ENCODE measurements at regions not wholly inside any gene's neighbourhood (a gene's known extent, or its start where the extent isn't known, plus 50 kb on each side); places are given as distances from the start of the nearest gene placed in this dataset.

DNA sequence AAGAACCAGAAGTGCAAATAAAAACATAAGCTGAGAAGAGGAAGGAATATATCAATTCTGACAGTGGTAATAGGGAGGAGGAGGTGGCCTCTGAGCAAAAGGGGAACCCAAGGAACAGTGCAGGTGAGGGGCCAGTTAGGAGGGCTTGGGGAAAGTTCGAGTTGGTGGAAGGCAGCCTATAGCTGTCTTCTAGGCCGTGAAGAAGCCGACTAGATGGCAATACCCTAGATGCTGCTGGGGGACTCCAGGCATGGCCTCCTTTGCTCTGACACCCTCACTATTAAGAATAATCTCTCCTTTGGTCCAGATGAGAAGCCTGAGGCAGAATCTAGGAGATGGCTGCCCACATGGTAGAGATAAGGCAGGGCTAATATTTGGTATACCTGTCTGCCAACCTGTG, 351.1 kb upstream of the PLXNA2 start:
- no peak for DNase-seq (ENCODE audit: low spot score)

DNA sequence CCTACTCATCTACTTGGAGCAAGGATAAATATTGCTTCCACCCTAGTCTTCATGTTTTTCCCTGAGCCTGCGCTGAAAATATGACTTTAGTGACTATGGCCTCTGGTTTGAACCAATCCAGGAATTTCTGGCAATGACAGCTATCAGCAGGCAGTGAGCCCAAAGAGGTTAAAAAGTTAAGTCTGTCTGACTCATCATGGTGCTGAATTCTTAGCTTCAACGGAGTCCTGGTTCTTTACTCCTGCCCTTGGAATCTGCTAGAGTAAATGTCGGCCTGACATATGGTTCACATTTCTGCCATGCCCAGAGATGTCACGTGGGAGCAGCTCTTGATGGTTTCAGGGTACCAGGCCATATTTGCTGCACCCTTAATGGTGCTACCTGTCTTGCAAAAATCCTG, 351.6 kb upstream of the PLXNA2 start:
- DNase-seq (ENCODE audit: low spot score), result no peak

DNA sequence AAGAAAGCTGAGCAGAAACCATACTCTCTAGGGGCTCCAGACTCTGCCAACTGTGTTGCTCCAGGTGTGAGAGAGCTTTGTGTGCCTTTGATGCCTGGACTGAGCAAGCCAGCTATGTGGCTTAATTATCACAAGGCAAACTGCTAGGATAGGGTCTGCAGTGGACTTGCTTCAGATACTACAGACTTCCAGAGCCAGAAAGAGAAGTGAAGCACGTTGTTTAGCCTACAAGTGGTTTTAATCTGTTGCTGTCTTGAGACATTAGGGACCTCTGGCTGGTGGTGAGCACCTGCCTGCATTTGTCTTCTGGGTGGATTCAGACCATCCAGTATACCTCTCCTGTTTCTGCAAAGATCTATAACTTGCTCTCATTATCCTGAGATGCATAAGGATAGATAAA, 353.4 kb upstream of the PLXNA2 start:
- no peak for DNase-seq (ENCODE audit: low spot score)

DNA sequence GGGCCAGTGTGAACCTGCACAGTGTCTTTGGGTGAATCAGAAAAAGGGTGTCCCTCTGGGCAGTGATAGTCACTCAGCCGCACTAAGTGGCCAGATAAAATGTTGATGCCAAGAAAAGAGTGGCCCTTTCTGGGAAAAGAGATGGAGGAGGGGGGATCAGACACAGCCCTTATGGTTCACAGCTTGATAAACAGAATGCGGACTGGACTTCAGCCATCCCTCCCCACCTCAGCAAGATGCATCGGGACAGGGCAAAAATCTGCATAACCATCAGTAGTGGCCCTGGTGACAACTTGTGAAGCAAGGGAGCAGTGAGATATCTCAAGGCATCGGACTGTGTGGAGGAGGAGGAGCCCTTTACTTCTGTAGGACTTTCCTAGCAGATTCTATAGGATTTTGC, 353.8 kb upstream of the PLXNA2 start:
- no peak for DNase-seq (ENCODE audit: low spot score)

DNA sequence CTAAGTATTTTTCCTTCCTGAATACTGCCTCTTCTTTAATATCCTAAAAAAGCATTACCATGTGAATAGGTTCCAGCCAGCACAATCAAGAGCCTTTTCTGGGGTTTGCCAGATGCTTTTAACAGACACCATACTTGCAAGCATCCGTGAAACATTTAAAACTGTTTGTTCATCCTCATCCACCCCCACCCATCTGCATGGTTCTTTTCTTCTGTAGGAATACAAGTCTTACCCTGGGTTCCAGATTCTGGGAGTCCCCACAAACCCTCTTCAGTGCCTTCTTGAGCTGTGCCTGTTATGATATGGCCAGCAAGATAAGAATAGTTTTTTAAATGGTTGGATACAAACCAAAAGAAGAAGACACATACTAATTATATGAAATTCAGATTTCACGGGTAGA, 354.9 kb upstream of the PLXNA2 start:
- no peak for DNase-seq (ENCODE audit: low spot score)

DNA sequence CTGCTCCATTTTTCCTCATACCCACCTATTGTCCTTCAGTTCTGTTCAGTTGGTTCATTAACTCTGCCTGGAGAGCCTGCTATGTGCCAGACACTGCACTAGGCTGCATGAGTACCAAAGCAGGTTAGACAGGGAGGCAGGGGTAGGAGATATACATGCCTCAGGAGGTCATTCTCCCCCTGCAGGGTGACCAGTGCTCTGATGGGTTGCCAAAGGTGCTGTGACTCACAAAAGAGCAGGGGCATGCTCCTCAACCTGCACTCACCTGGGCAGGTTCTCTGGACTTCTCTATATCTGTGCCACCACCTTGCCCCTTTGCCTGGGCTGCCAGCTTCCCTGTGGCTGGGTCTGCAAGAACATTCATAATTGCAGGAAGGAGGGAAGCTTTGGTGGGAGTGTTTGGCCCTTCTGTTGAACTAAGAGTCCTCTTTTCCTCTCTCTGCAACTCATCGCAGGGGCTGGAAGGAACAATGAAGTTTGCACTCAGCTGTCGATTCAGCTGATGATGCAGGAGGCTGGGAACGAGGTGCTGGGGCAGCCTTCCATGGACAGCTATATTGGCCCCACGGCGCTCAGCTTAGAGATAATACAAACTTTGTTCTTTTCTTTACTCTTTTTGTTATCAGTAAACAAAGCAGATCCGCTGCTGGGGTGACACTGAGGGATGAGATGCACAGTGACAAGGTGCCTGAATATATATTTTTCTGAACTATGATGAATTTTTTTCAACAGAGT, 356.4 kb upstream of the PLXNA2 start:
- no peak for DNase-seq (ENCODE audit: low spot score)

DNA sequence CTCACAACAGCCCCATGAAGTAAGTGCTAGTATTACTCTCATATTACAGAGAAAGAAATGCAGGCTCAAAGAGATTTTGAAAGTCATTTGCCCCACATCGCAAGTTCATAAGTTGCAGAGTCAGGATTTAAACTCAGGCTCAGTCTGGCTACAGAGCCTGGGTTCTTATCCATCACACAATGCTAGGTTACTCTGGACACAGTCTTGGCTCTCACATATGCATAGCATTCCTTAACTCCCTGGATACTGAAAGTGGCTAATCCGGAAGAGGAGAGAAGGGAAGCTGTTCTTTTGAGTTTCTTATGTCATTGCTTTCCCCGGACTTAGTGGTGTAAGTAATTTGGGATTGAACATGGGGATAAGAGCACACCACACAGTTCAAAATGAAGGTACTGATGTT, 357.4 kb upstream of the PLXNA2 start:
- DNase-seq (ENCODE audit: low spot score), result no peak

DNA sequence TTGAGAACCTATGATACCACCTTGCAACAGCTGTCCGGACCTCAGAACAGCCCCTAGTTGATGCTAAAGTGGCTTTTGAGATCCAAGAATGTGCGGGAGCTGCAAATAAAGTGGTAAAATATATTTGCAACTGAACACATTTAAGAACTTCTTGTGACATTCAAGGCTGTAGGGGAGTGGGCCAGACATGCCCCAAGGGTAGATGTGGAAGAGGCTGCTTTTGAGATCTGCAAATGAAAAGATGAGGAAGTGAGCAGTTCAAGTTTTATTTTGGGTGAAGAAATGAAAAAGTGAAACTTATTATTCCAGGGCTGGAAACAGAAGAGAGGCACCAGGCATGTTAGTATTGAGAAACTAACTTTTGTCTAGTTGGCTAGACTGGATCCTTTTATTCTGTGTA, 359.5 kb upstream of the PLXNA2 start:
- no peak for DNase-seq (ENCODE audit: low spot score)

DNA sequence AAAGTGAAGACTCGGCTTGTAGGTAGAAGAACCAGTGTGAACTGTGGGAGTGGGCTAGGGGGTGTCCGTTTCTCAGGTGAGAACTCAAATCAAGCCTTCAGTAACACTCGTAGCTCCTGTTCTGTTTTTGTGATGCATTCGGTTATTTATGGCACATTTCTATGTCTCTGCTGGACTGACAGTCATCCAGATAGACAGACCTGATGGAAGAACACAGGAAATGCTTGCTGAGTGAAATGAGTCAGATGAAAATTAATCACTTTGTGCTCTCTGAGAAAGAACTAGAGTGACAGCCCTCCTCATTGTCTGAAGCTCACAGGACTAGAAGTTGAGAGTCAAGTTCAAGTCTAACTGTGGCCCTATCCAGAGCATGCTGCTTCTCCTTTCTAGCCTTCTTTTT, 360.1 kb upstream of the PLXNA2 start:
- peak; percentile 70 for DNase-seq (ENCODE audit: low spot score)

DNA sequence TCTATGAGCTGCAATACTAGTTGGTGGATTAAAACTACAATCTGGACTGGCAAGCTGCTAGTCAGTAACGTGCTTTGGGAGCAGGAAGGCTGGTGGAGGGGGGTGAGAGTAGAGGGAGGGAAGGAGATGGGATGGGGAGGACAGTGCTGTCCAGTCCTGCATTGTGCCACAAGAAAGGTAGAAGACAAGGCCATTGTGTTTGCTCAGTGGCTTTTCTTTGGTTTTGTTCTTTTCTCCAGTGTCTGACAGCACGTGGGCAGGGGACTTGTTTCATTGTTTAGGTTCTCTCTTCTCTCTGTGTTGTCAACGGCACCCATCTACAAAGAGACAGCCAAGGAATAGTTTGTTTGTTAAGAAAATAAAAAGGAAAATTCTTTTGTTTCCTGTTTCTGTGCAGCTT, 362.8 kb upstream of the PLXNA2 start:
- DNase-seq (ENCODE audit: low spot score), result no peak

DNA sequence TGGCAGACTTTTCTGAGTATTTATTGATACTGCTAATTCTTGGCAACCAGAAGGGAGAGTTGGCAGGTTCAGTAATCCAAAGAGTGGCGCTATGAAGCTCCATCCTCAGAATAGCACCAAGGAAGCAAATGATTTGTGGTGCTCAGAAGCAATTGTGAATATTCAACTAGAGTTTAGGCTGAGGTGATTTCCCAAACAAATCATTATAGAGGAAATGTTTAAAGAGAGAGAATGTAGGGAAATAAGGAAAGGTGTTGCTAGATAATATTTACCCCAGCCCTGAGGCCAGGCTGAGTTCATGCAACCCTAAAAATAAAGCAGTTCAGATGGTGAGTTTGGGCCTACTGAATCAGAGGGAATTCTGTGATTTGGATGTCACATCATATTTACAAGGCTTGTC, 363.4 kb upstream of the PLXNA2 start:
- DNase-seq (ENCODE audit: low spot score), result no peak

DNA sequence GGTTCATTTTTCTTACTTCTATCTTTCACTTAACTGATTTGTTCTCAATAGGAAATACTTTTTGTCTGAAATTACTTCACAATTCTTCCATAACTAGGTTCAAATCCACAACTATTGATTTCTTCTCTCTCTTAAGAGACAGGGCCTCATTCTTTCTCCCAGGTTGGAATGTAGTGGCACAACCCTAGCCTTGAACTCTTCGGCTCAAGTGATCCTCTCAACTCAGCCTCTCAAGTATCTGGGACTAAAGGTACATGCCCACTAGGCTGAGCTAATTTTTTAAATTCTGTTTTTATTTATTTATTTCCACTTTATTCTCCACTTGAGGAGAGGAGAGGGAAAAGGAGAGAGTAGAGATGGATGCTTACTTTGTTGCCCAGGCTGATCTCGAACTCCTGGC, 370.4 kb upstream of the PLXNA2 start:
- DNase-seq (ENCODE audit: low spot score), result no peak

DNA sequence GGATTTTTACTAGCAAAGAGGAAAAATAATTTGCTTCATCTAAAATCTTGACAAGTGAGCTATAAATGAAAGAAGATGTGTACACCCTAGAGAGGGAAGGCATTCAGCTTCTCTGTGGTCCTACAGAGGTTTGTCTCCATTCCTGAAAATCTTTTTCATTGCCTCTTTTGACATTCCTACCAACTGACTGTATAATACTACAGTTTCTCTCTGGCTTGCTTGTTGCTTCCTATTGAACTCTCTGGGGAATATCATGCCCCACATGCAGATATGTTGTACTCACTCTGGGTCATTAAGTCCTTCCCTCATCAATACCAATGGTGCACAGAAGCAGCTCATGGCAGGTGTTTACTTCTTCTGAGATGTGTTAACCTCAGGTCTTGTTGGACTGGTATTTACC, 371.2 kb upstream of the PLXNA2 start:
- DNase-seq (ENCODE audit: low spot score), result no peak

DNA sequence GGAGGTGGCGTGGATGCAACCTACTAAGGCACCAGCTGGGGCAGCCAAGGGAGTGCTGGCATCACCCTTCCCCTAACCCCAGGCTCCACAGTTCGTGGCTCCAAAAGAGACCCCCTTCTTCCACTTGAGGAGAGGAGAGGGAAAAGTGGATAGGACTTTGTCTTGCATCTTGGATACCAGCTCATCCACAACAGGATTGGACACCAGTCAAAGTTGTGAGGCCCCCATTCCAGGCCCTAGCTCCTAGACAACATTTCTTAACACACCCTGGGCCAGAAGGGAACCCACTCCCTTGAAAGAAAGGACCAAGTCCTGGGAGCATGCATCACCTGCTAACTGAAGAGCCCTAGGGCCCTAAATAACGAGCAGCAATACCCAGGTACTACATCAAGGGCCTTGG, 372.6 kb upstream of the PLXNA2 start:
- no peak for DNase-seq (ENCODE audit: low spot score)

DNA sequence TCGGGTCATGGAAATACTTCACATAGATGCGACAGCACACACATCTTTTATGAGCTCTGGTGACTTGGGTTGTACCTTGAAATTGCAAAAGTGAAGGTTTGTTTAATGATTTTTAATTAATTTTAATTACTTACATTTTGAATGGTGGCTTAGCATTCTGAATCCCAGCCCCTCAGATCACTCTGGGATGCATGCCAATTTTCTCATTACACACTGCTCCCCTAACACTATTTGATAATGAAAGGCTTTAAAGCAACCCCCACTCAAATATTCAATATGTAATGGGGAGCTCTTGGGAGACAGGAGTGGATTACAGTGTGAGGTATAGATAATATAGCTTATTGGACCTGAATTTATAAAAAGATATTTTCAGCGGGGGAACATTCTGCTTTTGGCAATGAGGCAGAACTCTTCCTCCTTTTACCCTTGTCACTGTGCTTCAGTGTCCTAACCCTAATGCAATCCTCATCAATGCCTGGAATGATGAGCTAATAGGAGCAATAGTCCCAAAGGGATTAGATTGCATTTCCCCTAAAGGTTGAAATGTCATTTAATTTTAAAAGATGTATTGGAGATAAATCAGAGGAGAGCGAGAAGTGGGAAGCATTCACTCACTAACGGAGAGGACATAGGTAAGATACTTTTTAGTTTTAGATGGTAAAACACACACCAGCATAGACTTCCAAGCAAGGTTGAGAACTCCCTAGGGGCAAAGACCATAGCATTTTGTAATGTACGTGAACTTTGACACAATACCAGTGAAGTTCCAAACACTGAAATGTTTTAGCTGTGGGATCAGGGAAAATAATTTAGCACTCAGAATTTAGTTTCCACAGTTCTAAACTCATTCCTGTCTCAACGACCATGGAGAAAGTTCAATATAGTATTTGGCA, 384.1 kb upstream of the PLXNA2 start:
- DNase-seq (ENCODE audit: low spot score), result no peak

DNA sequence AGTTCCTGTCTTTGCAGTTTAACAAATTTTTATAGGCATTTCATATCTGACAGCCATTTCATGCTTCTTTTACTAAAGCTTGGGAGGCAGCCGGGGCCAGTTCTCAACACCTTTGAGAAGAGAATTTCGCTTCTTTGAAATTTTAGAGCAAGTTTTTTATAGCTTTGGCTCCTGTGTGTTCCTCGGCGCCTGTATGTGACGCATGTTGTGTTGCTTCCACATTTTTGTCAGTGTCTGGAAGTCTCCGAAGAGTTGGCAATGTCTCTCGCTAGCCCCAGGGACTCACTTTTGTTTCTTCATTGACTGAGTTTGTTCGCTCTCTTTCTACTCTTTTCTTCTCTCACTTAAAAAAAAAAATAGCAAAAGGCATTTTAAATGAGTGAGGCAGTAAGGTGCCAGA, 386.9 kb upstream of the PLXNA2 start:
- DNase-seq (ENCODE audit: low spot score), result no peak

DNA sequence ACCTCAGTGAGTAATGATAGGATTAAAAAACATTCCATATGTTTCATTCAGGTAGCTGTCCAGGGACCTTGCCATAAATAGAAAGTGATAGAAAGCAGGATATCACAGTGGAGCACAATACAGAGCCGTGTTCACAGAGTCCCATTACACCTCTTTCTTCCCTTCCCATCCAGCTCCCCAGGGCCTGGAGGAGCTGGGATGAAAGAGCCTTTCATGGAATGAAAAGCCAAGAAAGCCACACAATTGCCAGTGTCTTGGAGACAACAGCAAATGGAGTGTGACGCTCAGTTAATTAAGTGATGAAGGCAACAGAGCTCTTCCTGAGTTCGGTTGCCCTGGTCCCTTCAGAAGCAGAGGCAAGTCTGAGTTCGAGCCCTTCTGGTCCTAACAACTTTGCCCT, 387.3 kb upstream of the PLXNA2 start:
- DNase-seq (ENCODE audit: low spot score), result peak; percentile 49

DNA sequence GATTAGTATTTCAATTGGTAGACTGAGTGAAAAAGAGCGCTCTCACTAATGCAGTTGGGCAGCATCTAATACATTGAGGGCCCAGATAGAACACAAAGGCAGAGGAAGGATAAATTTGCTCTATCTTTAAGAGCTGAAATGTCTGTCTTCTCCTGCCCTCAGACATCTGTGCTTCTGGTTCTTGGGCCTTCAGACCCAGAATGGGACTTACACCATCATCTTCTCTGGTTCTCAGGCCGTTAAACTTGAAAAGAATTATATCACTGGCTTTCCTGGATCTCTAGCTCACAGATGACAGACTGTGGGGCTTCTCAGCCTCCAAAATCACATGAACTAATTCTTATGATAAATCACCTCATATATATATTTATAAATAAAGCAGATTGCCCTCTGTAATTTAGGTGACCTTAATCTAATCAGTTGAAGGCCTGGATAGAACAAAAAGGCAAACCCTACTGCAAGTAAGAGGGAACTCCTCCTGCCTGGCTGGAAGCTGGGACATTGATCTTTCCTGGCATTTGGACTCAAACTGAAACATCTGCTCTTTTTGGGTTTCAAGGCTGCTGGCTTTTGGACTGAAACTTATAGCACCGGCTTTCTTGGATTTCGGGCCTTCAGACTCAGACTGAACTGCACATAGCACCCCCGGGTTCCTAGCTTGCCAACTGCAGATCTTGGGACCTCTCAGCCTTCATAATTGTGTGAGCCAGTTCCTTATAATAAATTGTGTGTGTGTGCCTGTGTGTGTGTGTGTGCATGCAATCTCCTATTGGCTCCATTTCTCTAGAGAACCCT, 390.4 kb upstream of the PLXNA2 start:
- DNase-seq (ENCODE audit: low spot score), result no peak

DNA sequence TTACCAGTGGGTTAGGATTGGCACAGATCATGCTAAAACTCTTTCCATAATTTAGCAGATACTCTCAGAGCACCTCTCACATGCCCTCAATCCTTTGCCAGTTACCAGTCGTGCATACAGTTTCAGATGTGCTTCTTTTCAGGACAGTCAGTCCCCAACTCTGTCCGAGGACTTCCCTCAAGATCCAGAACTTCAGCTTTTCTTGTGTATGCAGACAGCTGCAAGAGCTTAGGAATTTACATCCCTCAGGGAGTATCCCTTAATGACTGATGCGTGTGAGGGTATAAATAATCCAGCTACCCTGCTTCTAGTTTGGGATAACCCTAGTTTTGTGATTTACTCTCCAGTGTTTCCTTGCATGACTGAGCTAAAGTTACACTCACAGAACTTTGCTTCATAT, 393.0 kb upstream of the PLXNA2 start:
- DNase-seq (ENCODE audit: low spot score), result no peak

DNA sequence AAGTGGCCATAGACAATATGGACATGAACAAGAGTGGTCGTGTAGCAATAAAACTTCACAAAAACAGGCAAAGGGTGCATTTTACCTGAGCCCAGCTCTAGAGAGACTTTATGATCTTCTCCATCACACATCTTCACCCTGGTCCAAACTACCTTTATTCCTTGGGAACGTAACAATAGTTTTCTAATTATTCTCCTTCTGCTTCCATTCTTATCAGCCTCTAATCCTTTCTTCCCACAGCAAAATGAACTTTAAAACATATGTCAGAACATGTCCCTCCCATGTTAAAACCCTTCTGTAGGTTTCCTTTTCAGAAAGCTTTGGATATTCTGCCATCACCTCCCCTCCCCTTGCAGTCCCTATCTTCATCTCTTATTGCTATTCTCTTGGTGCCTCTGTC, 395.2 kb upstream of the PLXNA2 start:
- no peak for DNase-seq (ENCODE audit: low spot score)

DNA sequence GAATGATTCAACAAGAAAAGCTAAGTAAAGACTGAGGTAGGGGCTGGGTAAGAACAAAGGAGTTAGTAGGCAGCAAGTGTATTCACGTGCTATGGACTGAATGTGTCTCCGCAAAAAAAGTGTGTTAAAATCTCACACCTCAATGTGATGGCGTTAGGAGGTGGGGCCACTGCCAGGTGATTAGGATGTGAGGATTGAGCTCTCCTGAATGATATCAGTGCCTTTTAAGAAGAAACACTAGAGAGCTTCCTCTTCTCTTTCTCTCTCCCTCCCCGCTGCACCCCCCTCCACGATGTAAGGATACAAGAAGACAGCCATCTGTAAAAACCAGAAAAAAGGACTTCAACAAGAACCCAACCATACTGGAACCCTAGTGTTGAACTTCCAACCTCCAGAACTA, 396.1 kb upstream of the PLXNA2 start:
- DNase-seq (ENCODE audit: low spot score), result no peak

DNA sequence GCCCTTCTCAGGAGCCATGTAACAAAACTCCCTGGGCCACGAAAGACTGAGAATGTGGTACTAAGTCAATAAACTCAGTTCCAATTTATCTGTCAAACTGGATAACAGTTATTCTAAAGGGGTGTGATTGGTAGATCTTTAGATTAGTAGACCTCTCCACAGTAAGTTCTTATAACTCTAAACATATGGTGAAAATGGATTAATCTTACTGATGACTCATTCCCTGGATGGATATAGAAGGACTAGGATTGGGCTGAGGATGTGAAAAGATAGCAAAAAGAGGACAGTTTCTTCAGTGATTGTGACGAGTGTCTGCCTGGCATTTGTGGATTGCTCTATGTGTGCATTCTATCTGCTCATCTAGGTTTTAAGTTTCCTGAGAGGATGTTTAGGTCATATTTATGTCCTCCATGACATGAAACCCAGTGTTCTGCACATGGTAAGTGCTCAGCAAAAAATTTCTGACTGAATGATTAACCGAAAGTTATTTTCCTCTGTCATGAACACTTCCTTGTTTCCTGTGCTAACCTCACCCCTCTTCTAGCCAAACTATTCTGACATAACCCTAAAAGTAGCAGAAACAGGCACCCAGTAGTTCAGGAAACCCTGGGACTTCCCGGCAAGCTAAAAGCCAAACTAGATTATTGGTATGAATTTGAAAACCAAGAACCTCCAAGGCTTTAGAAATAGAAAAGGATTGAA, 397.5 kb upstream of the PLXNA2 start:
- no peak for DNase-seq (ENCODE audit: low spot score)

All from COLO829 (cell line).